ENCODE measurements at regions not wholly inside any gene's neighbourhood (a gene's known extent, or its start where the extent isn't known, plus 50 kb on each side); places are given as distances from the start of the nearest gene placed in this dataset.

DNA sequence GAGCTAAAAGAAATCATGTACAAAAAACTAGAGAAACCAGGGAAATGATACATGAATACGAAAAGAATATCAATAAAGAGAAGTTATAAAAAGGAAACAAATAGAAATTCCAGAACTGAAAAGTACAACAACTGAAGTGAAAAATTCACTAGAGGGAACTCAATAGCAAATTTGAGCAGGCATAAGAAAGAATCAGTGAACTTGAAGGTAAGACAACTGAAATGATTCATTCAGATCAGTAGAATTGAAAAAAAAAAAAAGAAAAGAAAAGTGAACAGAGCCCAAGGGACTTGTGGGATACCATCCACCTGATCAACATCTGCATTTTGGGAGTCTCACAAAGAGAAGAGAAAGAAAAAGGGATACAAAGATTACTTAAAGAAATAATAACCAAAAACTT lies 78.3 kb downstream of the HHEX start:
- H3K36me3 Mint-ChIP-seq (ENCODE audit: low read depth): no peaks in the 10 kb centered on the region
- H3K27ac Mint-ChIP-seq: no peak overlapping the region
- no peaks in the 10 kb centered on the region for H3K4me1 Mint-ChIP-seq
- H3K27me3 Mint-ChIP-seq: peaks cover 16% of the 10 kb centered on the region
- H3K9me3 Mint-ChIP-seq: peaks cover 13% of the 10 kb centered on the region
- no peak for ATAC-seq (replicated peaks)
- no peak overlapping the region for H3K4me3 Mint-ChIP-seq

DNA sequence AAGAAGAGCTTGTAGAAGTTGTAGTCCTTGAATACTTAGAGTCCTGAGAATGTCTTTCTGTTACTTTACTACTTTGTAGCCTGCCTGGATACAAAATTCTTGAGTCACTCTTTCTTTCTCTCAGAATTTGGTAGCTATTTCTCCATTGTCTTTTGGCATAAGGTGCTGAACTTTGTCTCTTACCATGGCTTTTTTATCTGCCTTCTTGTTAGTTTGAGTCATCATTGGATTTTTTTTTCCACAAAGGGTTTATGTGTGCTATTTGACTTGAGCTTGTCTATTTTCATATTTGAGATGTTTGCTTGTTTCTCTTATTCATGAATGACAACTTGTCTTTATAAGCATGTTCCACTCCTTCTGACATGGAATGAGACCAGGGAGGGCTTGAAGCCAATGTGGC lies 74.5 kb upstream of the EXOC6 start:
- H3K27ac Mint-ChIP-seq: no peak overlapping the region
- H3K4me3 Mint-ChIP-seq: no peak overlapping the region
- no peak for ATAC-seq (replicated peaks)
- H3K36me3 Mint-ChIP-seq (ENCODE audit: low read depth): no peaks in the 10 kb centered on the region
- no peaks in the 10 kb centered on the region for H3K9me3 Mint-ChIP-seq
- H3K27me3 Mint-ChIP-seq: peaks cover 18% of the 10 kb centered on the region
- no peaks in the 10 kb centered on the region for H3K4me1 Mint-ChIP-seq

DNA sequence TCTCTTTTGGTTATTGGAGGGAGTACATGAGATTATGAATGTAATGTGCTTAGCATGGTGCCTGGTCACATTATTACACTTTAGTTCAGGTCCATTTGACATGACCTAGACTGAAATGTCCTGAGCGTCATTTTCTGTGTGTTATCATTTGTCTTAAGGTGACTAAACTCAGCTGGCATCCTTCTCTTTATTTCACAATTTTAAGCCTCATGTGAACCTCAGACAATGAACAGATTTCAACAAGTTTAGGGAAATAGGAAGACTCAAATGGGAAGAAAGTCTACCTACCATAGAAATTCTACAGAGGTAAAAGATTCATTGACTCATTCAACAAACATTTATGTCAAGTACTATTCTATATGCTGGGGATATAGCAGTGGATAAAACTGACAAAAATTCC lies 70.2 kb upstream of the EXOC6 start:
- ATAC-seq (replicated peaks): no peak
- H3K4me3 Mint-ChIP-seq: no peak overlapping the region
- no peaks in the 10 kb centered on the region for H3K36me3 Mint-ChIP-seq (ENCODE audit: low read depth)
- H3K27me3 Mint-ChIP-seq: peaks cover 18% of the 10 kb centered on the region
- H3K9me3 Mint-ChIP-seq: no peaks in the 10 kb centered on the region
- H3K27ac Mint-ChIP-seq: no peak overlapping the region
- H3K4me1 Mint-ChIP-seq: no peaks in the 10 kb centered on the region

DNA sequence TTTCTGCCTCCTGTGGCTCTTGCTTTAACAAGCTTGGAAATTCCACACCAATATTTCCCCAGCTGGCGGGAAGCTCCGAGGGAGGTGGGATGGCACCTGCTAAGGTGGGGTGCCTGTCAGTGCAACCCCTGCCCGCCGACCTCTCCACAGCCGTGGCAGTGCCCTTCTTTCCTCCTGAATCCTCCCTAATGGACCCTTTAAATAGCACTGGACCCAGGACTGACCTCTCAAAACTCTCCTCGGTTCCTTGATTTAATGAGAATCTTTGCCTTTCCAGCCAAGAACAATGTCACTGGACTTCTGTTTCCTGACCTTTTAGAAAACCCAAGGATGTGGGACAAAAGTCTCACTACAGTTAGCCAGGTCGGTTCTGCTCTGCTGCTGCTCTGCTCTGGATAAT lies 63.2 kb upstream of the EXOC6 start:
- no peaks in the 10 kb centered on the region for H3K4me1 Mint-ChIP-seq
- no peaks in the 10 kb centered on the region for H3K36me3 Mint-ChIP-seq (ENCODE audit: low read depth)
- H3K27me3 Mint-ChIP-seq: peaks cover 15% of the 10 kb centered on the region
- no peaks in the 10 kb centered on the region for H3K9me3 Mint-ChIP-seq
- no peak overlapping the region for H3K27ac Mint-ChIP-seq
- no peak overlapping the region for H3K4me3 Mint-ChIP-seq
- ATAC-seq (replicated peaks): no peak

DNA sequence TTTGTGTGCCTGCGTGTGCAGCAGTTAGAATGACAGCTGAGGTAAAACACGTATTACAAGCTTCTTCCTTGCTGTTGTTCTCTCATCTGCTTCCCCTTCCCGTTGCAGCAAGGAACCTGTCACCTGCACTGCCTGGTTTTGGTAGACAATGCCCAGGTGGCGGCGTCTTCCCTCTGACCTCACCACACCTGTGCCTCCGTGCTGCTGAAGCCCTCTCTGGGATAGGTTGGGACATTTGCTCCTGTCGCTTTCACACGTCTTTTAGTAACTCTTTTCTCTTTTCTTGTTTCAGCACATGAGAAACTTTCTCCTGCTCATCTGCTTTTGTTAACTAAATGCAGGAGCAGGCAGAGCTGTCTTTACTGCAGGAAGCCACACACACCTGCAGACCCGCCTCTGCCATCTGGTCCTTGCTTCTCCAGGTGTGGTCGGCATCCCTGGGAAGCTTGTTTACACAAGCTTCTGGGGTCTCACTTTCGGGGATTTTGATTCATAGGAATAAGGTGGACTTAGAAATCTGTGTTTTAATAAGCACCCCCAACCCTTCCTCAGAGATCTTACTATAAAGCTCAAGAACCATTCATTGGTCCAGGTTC lies 60.7 kb upstream of the EXOC6 start:
- no peaks in the 10 kb centered on the region for H3K9me3 Mint-ChIP-seq
- no peaks in the 10 kb centered on the region for H3K4me1 Mint-ChIP-seq
- H3K27me3 Mint-ChIP-seq: peaks cover 15% of the 10 kb centered on the region
- no peaks in the 10 kb centered on the region for H3K36me3 Mint-ChIP-seq (ENCODE audit: low read depth)
- no peak overlapping the region for H3K27ac Mint-ChIP-seq
- no peak overlapping the region for H3K4me3 Mint-ChIP-seq
- ATAC-seq (replicated peaks): no peak

DNA sequence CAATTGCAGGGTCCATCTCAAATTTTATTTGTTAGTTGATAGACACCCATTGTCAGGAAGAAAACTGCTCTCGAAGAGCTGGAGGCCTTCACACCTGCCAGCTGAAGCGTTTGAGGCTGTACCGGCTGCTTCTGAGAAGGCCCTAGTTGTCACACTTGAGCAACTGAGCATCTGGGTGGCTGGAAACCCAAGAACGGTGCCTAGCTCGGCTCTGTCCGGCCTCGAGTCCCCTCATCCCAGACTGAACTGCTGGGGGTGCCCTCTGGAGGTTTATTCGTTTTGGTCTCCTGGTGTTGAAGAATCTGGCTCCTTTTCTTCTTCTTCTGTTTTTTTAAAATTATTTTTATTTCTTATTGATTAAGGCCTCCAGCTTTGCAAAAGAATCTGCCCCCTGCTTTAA lies 59.3 kb upstream of the EXOC6 start:
- H3K9me3 Mint-ChIP-seq: peaks cover 3% of the 10 kb centered on the region
- no peak overlapping the region for H3K27ac Mint-ChIP-seq
- peaks cover 16% of the 10 kb centered on the region for H3K27me3 Mint-ChIP-seq
- no peak overlapping the region for H3K4me3 Mint-ChIP-seq
- ATAC-seq (replicated peaks): no peak
- no peaks in the 10 kb centered on the region for H3K36me3 Mint-ChIP-seq (ENCODE audit: low read depth)
- no peaks in the 10 kb centered on the region for H3K4me1 Mint-ChIP-seq

DNA sequence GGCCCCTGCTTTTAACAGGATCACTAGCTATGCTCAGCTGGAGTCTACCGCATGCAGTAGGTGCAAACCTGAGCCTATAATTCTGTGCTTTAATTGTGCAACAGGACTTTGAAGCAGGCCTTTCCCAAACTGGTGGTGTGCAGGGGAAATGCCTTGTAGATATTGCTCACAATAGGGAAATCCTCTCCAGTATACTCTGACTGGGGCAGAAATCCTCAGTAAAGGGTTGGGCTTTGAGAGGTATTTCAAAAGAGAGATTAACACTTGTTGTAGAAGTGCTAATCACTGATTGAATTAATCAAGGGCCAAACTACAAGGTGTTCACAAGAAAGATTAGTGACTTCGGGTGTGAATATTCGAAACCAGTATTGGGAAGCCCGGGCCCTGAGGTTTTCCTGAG lies 58.5 kb upstream of the EXOC6 start:
- Mint-ChIP-seq H3K9me3 (peaks cover 3% of the 10 kb centered on the region), H3K36me3 (ENCODE audit: low read depth) (no peaks in the 10 kb centered on the region), H3K27ac (no peak overlapping the region), H3K4me1 (no peaks in the 10 kb centered on the region), H3K4me3 (no peak overlapping the region), H3K27me3 (peaks cover 17% of the 10 kb centered on the region)
- ATAC-seq (replicated peaks): no peak

DNA sequence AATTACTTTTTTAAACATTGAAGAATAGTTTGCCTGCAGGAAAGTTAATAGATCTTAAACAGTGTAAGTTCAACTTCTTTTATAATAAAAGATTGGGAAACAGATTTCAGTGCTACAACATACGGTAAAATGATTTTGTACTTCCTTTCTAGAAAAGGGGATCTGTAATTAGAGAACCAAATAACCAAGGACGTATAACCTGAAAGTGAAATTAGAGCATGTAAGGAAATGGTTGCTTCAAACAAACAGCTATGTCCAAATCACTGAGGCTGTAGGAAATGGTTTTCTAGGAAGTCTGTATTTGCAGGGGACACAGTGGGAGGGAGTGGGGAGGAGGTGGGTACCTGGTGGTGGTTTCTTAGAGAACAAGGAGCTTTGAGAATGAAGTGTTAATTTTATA lies 57.9 kb upstream of the EXOC6 start:
- no peak overlapping the region for H3K4me3 Mint-ChIP-seq
- H3K27me3 Mint-ChIP-seq: peaks cover 21% of the 10 kb centered on the region
- no peak overlapping the region for H3K27ac Mint-ChIP-seq
- no peaks in the 10 kb centered on the region for H3K4me1 Mint-ChIP-seq
- H3K9me3 Mint-ChIP-seq: peaks cover 3% of the 10 kb centered on the region
- ATAC-seq (replicated peaks): no peak
- H3K36me3 Mint-ChIP-seq (ENCODE audit: low read depth): no peaks in the 10 kb centered on the region

DNA sequence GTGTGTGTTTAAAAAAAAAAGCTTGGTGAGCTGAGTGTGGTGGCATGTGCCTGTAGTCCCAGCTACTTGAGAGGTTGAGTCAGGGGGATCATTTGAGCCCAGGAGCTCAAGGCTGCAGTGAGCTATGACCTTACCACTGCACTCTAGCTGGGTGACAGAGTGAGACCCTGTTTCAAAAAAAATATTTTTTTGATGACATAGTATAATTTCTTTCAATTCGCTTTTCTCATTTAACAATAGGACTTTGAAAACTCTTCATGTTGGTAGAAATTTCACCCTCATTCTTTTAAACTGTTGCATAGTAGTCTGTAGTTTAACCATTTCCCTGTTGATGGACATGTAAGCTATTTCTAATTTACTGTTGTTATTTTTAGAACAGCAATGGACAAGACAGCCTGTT lies 55.7 kb upstream of the EXOC6 start:
- Mint-ChIP-seq H3K4me3 (no peak overlapping the region), H3K27me3 (peaks cover 29% of the 10 kb centered on the region), H3K9me3 (peaks cover 3% of the 10 kb centered on the region), H3K27ac (no peak overlapping the region), H3K36me3 (ENCODE audit: low read depth) (no peaks in the 10 kb centered on the region), H3K4me1 (no peaks in the 10 kb centered on the region)
- no peak for ATAC-seq (replicated peaks)

Measured in activated T-helper 17 cell treated with anti-CD3 and anti-CD28 coated beads, Interleukin-2, amount 50 U/mL, for 72 hours (primary cell).